Fibroblast of lung (primary cell): ENCODE measurements at regions not wholly inside any gene's neighbourhood (a gene's known extent, or its start where the extent isn't known, plus 50 kb on each side); places are given as distances from the start of the nearest gene placed in this dataset.

Experiments
- EZH2 ChIP-seq: IDR thresholded peaks from 2 replicates; pipeline ENCODE4 v1.5.1; 2012; ENCODE audit warnings: low read length, control low read depth, mild to moderate bottlenecking; ENCODE audit errors: missing control alignments
- TF ChIP-seq, protein P1 (sequence below), 2 donors: IDR thresholded peaks in 1 of 2; conservative IDR thresholded peaks in 1 of 2; 1 replicate in 1 of 2; 2 replicates in 1 of 2; pipeline ENCODE4 v1.5.1; 2011 to 2012; ENCODE audit warnings: low read length in 2 of 2, control low read depth in 1 of 2, inconsistent platforms in 1 of 2, low read depth in 1 of 2, mild to moderate bottlenecking in 1 of 2

DNA sequence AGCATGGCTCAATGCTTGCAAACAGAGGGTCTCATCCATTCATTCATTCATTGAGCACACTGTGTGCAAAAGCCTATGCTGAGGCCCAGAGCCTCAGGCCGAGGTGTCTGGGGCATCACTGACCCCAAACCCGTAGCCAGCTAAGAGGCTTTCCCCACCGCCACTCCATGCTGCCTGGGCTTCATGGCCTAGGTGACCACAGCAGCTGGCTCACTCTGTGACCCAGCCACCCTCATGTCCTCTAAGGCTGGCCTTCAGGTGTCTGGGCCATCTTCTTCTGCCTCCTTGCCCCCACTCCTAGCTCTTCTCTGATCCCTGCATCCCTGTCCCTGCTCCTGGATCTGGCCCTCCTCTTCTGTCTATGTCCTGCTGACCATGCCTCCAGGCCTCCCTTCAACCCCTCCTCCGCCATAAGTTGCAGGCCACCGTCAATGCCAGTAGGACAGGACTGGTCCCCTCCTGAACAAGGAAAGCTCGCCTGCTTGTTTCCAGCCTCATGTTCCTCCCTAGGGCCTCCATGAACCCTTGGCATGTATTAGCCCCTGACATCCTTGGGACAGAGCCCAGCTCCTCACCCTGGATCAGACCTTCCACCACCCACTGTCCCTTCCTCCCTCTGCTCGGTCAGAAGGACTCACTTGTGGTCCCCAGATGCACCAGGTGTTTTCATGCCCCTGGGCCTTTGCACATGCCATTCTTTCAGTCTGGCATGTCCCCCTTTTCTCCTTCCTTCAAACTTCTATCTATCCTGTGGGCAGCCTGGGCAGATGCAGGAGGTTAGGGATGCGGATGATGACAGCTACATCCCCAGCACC is 92.8 kb downstream of the MYEOV start:
- TF ChIP-seq, protein P1, sequence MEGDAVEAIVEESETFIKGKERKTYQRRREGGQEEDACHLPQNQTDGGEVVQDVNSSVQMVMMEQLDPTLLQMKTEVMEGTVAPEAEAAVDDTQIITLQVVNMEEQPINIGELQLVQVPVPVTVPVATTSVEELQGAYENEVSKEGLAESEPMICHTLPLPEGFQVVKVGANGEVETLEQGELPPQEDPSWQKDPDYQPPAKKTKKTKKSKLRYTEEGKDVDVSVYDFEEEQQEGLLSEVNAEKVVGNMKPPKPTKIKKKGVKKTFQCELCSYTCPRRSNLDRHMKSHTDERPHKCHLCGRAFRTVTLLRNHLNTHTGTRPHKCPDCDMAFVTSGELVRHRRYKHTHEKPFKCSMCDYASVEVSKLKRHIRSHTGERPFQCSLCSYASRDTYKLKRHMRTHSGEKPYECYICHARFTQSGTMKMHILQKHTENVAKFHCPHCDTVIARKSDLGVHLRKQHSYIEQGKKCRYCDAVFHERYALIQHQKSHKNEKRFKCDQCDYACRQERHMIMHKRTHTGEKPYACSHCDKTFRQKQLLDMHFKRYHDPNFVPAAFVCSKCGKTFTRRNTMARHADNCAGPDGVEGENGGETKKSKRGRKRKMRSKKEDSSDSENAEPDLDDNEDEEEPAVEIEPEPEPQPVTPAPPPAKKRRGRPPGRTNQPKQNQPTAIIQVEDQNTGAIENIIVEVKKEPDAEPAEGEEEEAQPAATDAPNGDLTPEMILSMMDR (conservative IDR thresholded peaks at IDR 0.05 in 1 of 2, IDR thresholded peaks at IDR 0.05 in 1 of 2; ENCODE audit: low read depth in 1 of 2, low read length in 2 of 2), result no peak
- no peak for TF ChIP-seq EZH2
